ENCODE measurements at regions not wholly inside any gene's neighbourhood (a gene's known extent, or its start where the extent isn't known, plus 50 kb on each side); places are given as distances from the start of the nearest gene placed in this dataset.
A peak's percentile ranks its signal among the peaks of the same experiment; 100 is the strongest.

- peak overlapping the region; percentile 79 for H3K4me3 Mint-ChIP-seq (ENCODE audit: unreplicated experiment)
- H3K27me3 Mint-ChIP-seq (ENCODE audit: unreplicated experiment) = peaks cover 2% of the 10 kb centered on the region
- H3K4me1 Mint-ChIP-seq (ENCODE audit: low read depth, unreplicated experiment) = no peaks in the 10 kb centered on the region
- H3K9me3 Mint-ChIP-seq (ENCODE audit: unreplicated experiment) = peaks cover 1% of the 10 kb centered on the region
- H3K27ac Mint-ChIP-seq (ENCODE audit: unreplicated experiment) = no peak overlapping the region
- DNase-seq = peak; percentile 32
- H3K36me3 Mint-ChIP-seq (ENCODE audit: unreplicated experiment) = no peaks in the 10 kb centered on the region
- no peak for TF ChIP-seq CTCF (IDR thresholded peaks at IDR 0.05; ENCODE audit: partially characterized antibody, unreplicated experiment)
Observed at GRCh38 chr10:114767986-114768821, 53.4 kb upstream of the FHIP2A start.

- no peak for DNase-seq
- Mint-ChIP-seq H3K4me1 (ENCODE audit: low read depth, unreplicated experiment) (no peaks in the 10 kb centered on the region), H3K4me3 (ENCODE audit: unreplicated experiment) (no peak overlapping the region), H3K27me3 (ENCODE audit: unreplicated experiment) (peaks cover 2% of the 10 kb centered on the region), H3K27ac (ENCODE audit: unreplicated experiment) (no peak overlapping the region), H3K36me3 (ENCODE audit: unreplicated experiment) (no peaks in the 10 kb centered on the region), H3K9me3 (ENCODE audit: unreplicated experiment) (peaks cover 1% of the 10 kb centered on the region)
- no peak for TF ChIP-seq CTCF (IDR thresholded peaks at IDR 0.05; ENCODE audit: partially characterized antibody, unreplicated experiment)
Observed at GRCh38 chr10:114770009-114770408, 51.6 kb upstream of the FHIP2A start.

- Mint-ChIP-seq H3K9me3 (ENCODE audit: unreplicated experiment) (peaks cover 1% of the 10 kb centered on the region), H3K36me3 (ENCODE audit: unreplicated experiment) (no peaks in the 10 kb centered on the region), H3K27me3 (ENCODE audit: unreplicated experiment) (peaks cover 2% of the 10 kb centered on the region), H3K27ac (ENCODE audit: unreplicated experiment) (no peak overlapping the region), H3K4me3 (ENCODE audit: unreplicated experiment) (no peak overlapping the region), H3K4me1 (ENCODE audit: low read depth, unreplicated experiment) (no peaks in the 10 kb centered on the region)
- no peak for TF ChIP-seq CTCF (IDR thresholded peaks at IDR 0.05; ENCODE audit: partially characterized antibody, unreplicated experiment)
- no peak for DNase-seq
Observed at GRCh38 chr10:114771157-114771556, 50.4 kb upstream of the FHIP2A start.

- TF ChIP-seq CTCF (IDR thresholded peaks at IDR 0.05; ENCODE audit: partially characterized antibody, unreplicated experiment) = no peak
- H3K9me3 Mint-ChIP-seq (ENCODE audit: unreplicated experiment) = peaks cover 1% of the 10 kb centered on the region
- H3K4me1 Mint-ChIP-seq (ENCODE audit: low read depth, unreplicated experiment) = no peaks in the 10 kb centered on the region
- no peak for DNase-seq
- H3K27ac Mint-ChIP-seq (ENCODE audit: unreplicated experiment) = no peak overlapping the region
- H3K27me3 Mint-ChIP-seq (ENCODE audit: unreplicated experiment) = peaks cover 2% of the 10 kb centered on the region
- no peaks in the 10 kb centered on the region for H3K36me3 Mint-ChIP-seq (ENCODE audit: unreplicated experiment)
- no peak overlapping the region for H3K4me3 Mint-ChIP-seq (ENCODE audit: unreplicated experiment)
Observed at GRCh38 chr10:114771749-114772148, 49.8 kb upstream of the FHIP2A start.

Data from glutamatergic neuron (in vitro differentiated cells).